ENCODE measurements at regions not wholly inside any gene's neighbourhood (a gene's known extent, or its start where the extent isn't known, plus 50 kb on each side); places are given as distances from the start of the nearest gene placed in this dataset.
A peak's percentile ranks its signal among the peaks of the same experiment; 100 is the strongest.

DNA sequence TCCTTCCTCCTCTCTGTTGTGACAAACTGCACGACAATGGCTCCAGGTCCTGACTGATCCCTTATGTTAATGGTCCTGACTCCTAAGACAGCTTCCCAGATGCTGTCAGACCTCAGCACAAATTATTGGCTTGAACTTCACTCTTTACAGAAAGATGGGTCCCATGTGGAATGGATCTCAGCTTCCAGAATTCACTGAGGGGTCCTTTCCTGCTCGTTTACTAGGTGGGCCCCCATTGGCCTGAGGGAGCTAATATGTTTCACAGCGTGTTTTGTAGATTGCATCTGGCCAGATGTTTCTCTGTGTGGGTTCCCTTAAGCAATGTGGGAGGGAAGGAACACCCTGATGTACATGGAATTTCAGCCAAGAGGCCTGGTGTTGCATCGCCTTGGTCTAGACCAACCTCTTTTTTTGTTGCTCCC is 826.6 kb downstream of the MAFB start:
- intact Hi-C loops (cut with DNase I; ENCODE audit: low total_unique reads), result no loop called here
- TF ChIP-seq POLR2A (IDR thresholded peaks at IDR 0.05), result no peak
- TF ChIP-seq POLR2AphosphoS5 (IDR thresholded peaks at IDR 0.05), result no peak
- TF ChIP-seq CTCF (IDR thresholded peaks at IDR 0.05), result no peak
- no peak for TF ChIP-seq EP300 (IDR thresholded peaks at IDR 0.05)
- peak in 1 of 2 donors; percentile 33 for DNase-seq
- H3K9me3 ChIP-seq, result no peaks in the 10 kb centered on the region
- no peak overlapping the region for H3K4me3 ChIP-seq
- H3K4me1 ChIP-seq, result peaks cover 0 to 4% (median 0%) of the 10 kb centered on the region in 4 donors
- H3K27ac ChIP-seq, result no peak overlapping the region
- 38 to 64% (median 53%) methylated on average over 4 of the region's 4 CpGs for WGBS, 5 donors
- H3K27me3 ChIP-seq, result no peaks in the 10 kb centered on the region
- H3K36me3 ChIP-seq, result no peaks in the 10 kb centered on the region

- H3K4me1 ChIP-seq, result peaks cover 0 to 9% (median 0%) of the 10 kb centered on the region in 4 donors
- no peaks in the 10 kb centered on the region for H3K36me3 ChIP-seq
- no peaks in the 10 kb centered on the region for H3K9me3 ChIP-seq
- peak in 1 of 2 donors; percentile 32 for DNase-seq
- no peaks in the 10 kb centered on the region for H3K27me3 ChIP-seq
- intact Hi-C loops (cut with DNase I; ENCODE audit: low total_unique reads), result no loop called here
- H3K27ac ChIP-seq, result no peak overlapping the region
- 58 to 94% (median 65%) methylated on average over 1 of the region's 1 CpG for WGBS, 5 donors
- TF ChIP-seq POLR2A (IDR thresholded peaks at IDR 0.05), result no peak
- no peak for TF ChIP-seq CTCF (IDR thresholded peaks at IDR 0.05)
- H3K4me3 ChIP-seq, result no peak overlapping the region
Observed at GRCh38 chr20:39861381-39861780, 827.7 kb downstream of the MAFB start.

- Histone ChIP-seq H3K4me3 (no peak overlapping the region), H3K9me3 (no peaks in the 10 kb centered on the region), H3K27me3 (no peaks in the 10 kb centered on the region), H3K36me3 (no peaks in the 10 kb centered on the region), H3K27ac (no peak overlapping the region), H3K4me1 (peaks cover 0 to 9% (median 0%) of the 10 kb centered on the region in 4 donors)
- intact Hi-C loops (cut with DNase I; ENCODE audit: low total_unique reads), result no loop called here
- 36 to 64% (median 52%) methylated on average over 1 of the region's 1 CpG for WGBS, 5 donors
- no peak for DNase-seq
- TF ChIP-seq EP300 (IDR thresholded peaks at IDR 0.05) (no peak), POLR2AphosphoS5 (IDR thresholded peaks at IDR 0.05) (no peak), POLR2A (IDR thresholded peaks at IDR 0.05) (no peak), CTCF (IDR thresholded peaks at IDR 0.05) (no peak)
Observed at GRCh38 chr20:39857835-39858234, 831.2 kb downstream of the MAFB start.

- no peaks in the 10 kb centered on the region for H3K9me3 ChIP-seq
- H3K27me3 ChIP-seq, result no peaks in the 10 kb centered on the region
- TF ChIP-seq POLR2A (IDR thresholded peaks at IDR 0.05) (no peak), EP300 (IDR thresholded peaks at IDR 0.05) (no peak), CTCF (IDR thresholded peaks at IDR 0.05) (no peak), POLR2AphosphoS5 (IDR thresholded peaks at IDR 0.05) (no peak)
- intact Hi-C loops (cut with DNase I; ENCODE audit: low total_unique reads), result no loop called here
- DNase-seq, result no peak
- 9 to 65% (median 30%) methylated on average over 1 of the region's 1 CpG for WGBS, 5 donors
- no peaks in the 10 kb centered on the region for H3K36me3 ChIP-seq
- peaks cover 0 to 9% (median 0%) of the 10 kb centered on the region in 4 donors for H3K4me1 ChIP-seq
- no peak overlapping the region for H3K4me3 ChIP-seq
- H3K27ac ChIP-seq, result no peak overlapping the region
Observed at GRCh38 chr20:39857187-39857586, 831.8 kb downstream of the MAFB start.

All from stomach (tissue), 8 donors.